NCI-H1048 (cell line): ENCODE measurements at regions not wholly inside any gene's neighbourhood (a gene's known extent, or its start where the extent isn't known, plus 50 kb on each side); places are given as distances from the start of the nearest gene placed in this dataset.
A peak's percentile ranks its signal among the peaks of the same experiment; 100 is the strongest.
"Not testable (repeated sequence)": the region's sequence is repeated elsewhere in the genome, so short reads cannot be mapped to it uniquely, and the experiment has no call there.

ENCODE experiments used
- DNase-seq: peaks from one replicate; lab custom pipeline; 2025; lab: John Stamatoyannopoulos, UW

- no peak for DNase-seq
Observed at GRCh38 chr7:80082213-80082612, 52.4 kb upstream of the GNAI1 start.

GRCh38 chr7:80078886-80079285 is 55.7 kb upstream of the GNAI1 start:
- no peak for DNase-seq

DNA sequence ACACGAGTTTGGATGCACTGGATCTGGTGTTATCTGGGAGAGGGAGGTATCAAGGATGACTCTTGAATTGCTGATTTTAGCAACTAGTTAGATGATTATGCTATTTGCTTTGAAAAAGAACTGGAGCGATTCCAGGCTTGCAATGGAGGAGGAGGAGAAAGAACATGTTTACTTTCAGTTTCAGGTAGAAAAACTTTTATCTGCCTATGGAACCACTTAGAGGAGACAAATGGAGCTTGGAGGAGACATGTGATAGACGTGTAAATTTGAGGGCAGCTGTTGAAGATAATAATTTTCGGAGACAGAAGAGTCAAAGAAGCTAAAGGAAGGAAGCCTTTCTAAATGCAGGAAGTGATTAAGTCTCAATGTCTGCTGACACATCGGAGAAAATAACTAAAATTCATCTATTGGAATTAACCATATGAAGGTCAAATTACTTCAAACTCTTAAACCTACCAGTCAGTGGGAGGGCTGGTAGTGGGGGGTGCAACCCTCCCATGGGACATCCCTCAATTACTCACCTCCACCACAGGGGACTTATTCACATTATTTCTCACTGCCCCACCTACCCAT is 56.4 kb upstream of the GNAI1 start:
- DNase-seq = no peak

- DNase-seq = no peak
Observed at GRCh38 chr7:80070391-80070790, 64.2 kb upstream of the GNAI1 start.

DNA sequence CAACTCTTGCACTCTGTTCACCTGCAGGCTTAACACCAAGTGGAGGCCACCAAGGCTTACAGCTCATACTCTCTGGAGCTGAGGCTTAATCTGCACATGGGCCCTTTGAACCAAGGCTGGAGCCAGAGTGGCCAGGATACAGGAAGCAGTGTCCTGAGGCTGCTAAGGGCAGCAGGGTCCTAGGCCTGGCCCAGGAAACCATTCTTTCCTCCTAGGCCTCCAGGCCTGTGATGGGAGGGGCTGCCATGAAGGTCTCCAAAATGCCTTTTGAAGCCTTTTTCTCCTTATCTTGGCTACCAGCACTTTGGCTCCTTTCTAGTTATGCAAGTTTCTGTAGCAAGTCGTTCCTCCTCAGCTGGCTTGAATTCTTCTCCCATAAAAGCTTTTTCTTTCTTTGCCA is 68.0 kb upstream of the GNAI1 start:
- no peak for DNase-seq

GRCh38 chr7:80063834-80064233 is 70.8 kb upstream of the GNAI1 start:
- no peak for DNase-seq

GRCh38 chr7:80060218-80060806 is 74.3 kb upstream of the GNAI1 start:
- DNase-seq = peak; percentile 42

GRCh38 chr7:80057488-80057887 is 77.1 kb upstream of the GNAI1 start:
- no peak for DNase-seq

- no peak for DNase-seq
Observed at GRCh38 chr7:80054356-80054755, 80.3 kb upstream of the GNAI1 start.

- DNase-seq = no peak
Observed at GRCh38 chr7:80053124-80053523, 81.5 kb upstream of the GNAI1 start.

DNA sequence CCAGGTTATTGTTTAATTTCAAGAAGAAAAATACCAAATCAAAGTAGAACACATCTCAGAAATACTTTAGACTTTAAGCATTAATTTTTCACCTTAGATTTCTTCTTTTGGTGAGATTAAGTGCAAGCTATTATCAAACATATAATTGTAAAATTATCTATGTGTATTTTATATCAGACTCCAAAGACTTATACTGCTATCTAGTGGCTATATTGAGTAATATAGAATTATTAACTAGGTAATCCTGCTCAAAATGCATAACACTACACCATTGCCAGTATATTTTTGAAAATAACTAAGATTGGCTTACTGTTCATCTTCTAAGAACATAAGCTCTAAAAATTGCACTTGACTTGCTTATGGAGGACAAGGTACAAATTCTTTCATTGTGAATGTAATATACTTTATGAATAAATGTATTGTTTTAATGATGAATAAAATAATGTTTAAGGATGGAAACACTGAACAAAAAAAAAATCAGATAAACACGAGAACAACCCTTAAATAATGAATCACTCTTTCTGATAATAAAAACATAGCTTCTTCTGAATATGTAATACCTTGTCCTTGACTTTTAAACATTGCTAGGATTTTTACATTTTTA is 86.7 kb upstream of the GNAI1 start:
- DNase-seq = no peak

DNA sequence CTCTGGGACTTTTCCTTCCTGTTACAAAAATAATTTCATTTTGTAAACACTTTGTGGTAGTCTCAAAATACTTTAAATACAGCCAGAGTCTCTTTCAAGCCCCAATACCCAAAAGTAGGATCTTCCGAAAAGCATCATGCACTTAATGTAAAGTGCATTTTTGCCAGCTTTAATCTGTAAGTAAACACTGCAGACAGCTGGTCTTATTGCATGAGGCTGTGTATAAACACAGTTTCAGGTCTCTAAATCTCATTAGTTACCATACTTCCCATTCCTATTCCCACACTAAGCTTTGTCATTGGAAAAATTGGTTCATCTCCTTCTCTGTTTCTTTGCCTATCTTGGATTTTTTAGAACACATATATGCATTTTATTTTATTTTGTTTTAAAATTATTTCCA is 87.6 kb upstream of the GNAI1 start:
- no peak for DNase-seq

DNA sequence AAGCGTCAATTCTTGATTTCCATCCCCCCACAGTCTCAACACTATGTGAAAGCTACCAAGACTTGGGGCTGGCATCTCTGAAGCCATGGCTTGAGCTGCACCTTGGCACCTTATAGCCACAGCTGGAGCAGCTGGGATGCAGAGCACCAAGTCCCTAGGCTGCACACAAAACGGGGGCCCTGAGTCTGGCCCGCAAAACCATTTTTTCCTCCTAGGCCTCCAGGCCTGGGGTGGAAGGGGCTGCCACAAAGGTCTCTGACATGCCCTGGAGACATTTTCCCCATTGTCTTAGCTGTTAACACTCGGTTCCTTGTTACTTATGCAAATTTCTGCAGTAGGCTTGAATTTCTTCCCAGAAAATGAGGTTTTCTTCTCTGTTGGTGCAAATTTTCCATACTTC is 89.8 kb upstream of the GNAI1 start:
- no peak for DNase-seq

GRCh38 chr7:80040752-80041151 is 93.9 kb upstream of the GNAI1 start:
- DNase-seq = no peak

- DNase-seq = no peak
Observed at GRCh38 chr7:80040335-80040734, 94.3 kb upstream of the GNAI1 start.

DNA sequence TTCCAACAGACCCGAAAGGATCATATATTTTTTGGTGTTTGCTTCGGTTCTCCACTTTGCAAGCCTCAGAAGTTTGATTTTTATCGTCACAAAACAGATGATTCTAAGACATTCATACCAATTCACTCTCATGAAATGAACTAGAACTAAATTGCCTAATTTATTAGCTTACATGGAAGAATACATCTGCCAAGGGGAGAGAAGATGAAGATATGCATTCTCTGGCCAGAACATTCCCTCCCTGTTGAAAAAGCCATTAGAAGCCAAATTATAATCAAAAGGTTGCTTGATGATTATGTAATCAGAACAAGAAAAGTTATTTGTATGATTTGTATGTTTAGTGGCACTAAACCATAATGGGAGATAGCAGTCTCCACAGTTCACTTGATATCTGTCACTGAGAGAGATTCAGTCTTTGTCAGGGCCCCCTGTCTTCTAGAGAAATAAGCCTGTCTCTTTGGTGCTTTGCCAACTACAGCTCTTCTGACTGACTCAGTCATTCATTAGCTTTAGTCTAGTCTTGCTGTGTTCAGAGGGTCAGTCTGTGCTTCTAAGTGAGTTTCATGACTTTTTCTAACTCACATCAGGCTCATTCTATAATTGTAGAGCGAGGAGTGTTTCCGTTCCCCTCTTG is 95.3 kb upstream of the GNAI1 start:
- DNase-seq = no peak

DNA sequence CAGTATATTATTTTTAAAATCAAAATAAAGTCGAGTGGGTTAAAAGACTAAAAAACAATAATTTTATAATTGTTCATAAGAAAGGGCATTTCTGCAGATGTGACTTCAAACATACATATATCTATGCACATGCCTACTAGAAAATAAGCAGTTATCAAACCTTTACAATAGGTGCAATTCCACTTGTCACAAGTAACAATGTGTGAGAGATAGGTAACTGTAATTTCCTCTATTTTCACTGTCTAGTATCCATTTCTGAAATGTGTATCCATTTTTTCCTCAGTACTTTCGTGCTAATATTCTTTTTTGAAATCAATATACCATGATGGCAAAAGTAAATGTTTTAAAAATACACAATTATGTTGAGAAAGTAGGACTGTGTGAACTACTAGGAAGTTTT is 96.9 kb upstream of the GNAI1 start:
- no peak for DNase-seq

GRCh38 chr7:80036107-80036506 is 98.5 kb upstream of the GNAI1 start:
- DNase-seq = no peak

DNA sequence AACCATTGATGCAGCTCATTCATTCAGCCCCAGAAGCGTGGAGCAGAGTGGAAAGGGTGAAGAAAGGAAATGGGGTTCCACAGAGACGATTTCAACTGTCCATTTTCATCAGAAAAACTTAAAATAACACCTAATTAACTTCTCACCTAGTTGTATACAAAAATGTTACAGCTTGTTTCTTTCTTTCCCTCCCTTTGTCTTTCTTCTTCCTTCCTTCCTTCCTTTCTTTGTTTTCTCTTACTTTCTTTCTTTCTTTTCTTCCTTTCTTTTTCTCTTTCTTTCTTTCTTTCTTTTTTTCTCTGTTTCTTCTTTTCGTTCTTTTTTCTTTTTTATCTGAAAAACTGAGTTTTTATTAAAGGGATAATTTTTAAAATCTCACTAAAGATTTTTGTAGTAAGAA is 105.9 kb upstream of the GNAI1 start:
- no peak for DNase-seq

DNA sequence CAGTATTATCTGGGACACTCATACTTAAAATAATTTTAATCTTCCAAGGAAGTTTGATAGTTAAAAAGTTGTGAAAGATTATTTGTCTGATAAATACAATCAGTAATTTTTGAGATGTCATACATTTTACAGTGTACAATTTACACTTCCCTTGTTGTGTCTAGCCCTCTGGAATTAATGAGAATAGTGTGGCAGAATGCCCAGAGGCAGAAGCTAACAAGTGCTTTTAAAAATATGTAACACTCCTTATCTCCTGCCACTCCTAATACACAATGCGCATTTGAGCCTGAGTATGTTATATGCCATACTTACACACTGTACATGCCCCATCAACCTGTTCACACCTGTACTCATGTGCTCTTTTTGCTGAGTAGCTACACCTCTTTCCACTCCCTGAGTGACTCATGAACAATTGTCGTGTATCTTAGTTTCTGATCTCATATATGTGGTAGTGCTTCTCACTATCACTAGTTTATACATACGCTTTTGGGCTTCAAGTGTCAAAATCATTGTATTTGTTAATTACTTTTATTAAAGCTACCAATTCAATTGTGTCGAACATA is 106.9 kb upstream of the GNAI1 start:
- DNase-seq = no peak

- DNase-seq = no peak
Observed at GRCh38 chr7:80026766-80027165, 107.9 kb upstream of the GNAI1 start.

- DNase-seq = not testable (repeated sequence)
Observed at GRCh38 chr7:80020277-80020676, 114.4 kb upstream of the GNAI1 start.

GRCh38 chr7:80019809-80020207 is 114.8 kb upstream of the GNAI1 start:
- DNase-seq = not testable (repeated sequence)
